H9 (cell line): ENCODE measurements at regions not wholly inside any gene's neighbourhood (a gene's known extent, or its start where the extent isn't known, plus 50 kb on each side); places are given as distances from the start of the nearest gene placed in this dataset.

Source experiments
- DNase-seq: peaks from one replicate; pipeline ENCODE4 v3.0.0-alpha.2; 2017
- H2AFZ ChIP-seq: one replicate; pipeline ENCODE4 v1.6.1; 2013; ENCODE audit warnings: mild to moderate bottlenecking, low read length, control low read depth, moderate library complexity
- H2AK5ac ChIP-seq: 2 replicates; pipeline ENCODE4 v1.6.1; 2013; ENCODE audit warnings: low read length, control low read depth, mixed read lengths; ENCODE audit not compliant: insufficient read length
- H2BK120ac ChIP-seq: one replicate; pipeline ENCODE4 v1.6.1; 2013; ENCODE audit warnings: low read depth, mild to moderate bottlenecking, low read length, control low read depth, inconsistent platforms; ENCODE audit not compliant: poor library complexity, severe bottlenecking
- H2BK12ac ChIP-seq: 2 replicates; pipeline ENCODE4 v1.6.1; 2013; ENCODE audit warnings: low read length, control low read depth, mixed read lengths, low read depth; ENCODE audit not compliant: insufficient read length
- H2BK15ac ChIP-seq: 2 replicates; pipeline ENCODE4 v1.6.1; 2013; ENCODE audit warnings: low read depth, low read length, control low read depth
- H2BK20ac ChIP-seq: one replicate; pipeline ENCODE4 v1.6.1; 2013; ENCODE audit warnings: low read depth, mild to moderate bottlenecking, low read length, control low read depth, inconsistent platforms; ENCODE audit not compliant: poor library complexity, severe bottlenecking
- H2BK5ac ChIP-seq: 2 replicates; pipeline ENCODE4 v1.6.1; 2013; ENCODE audit warnings: low read length, control low read depth, mixed read lengths; ENCODE audit not compliant: insufficient read length
- H3K14ac ChIP-seq: 2 replicates; pipeline ENCODE4 v1.6.1; 2013; ENCODE audit warnings: low read length, control low read depth; ENCODE audit not compliant: insufficient read depth
- H3K18ac ChIP-seq: 2 replicates; pipeline ENCODE4 v1.6.1; 2013; ENCODE audit warnings: low read depth, mild to moderate bottlenecking, mixed read lengths, low read length, control low read depth; ENCODE audit not compliant: insufficient read length
- H3K23ac ChIP-seq: 2 replicates; pipeline ENCODE4 v1.6.1; 2013; ENCODE audit warnings: low read length, control low read depth, mixed read lengths, low read depth; ENCODE audit not compliant: insufficient read length
- H3K23me2 ChIP-seq: 2 replicates; pipeline ENCODE4 v1.6.1; 2013; ENCODE audit warnings: low read depth, mild to moderate bottlenecking, mixed read lengths, low read length, control low read depth; ENCODE audit not compliant: insufficient read length, poor library complexity, severe bottlenecking
- H3K27ac ChIP-seq: 2 replicates; pipeline ENCODE4 v1.5.1; 2013; ENCODE audit warnings: low read length, control low read depth, mixed read lengths, low read depth; ENCODE audit not compliant: insufficient read length
- H3K27me3 ChIP-seq: 2 replicates; pipeline ENCODE4 v1.6.1; 2013; ENCODE audit warnings: low read length, control low read depth, inconsistent platforms; ENCODE audit not compliant: insufficient read depth
- H3K4ac ChIP-seq: 2 replicates; pipeline ENCODE4 v1.6.1; 2013; ENCODE audit warnings: low read depth, mild to moderate bottlenecking, control low read depth, inconsistent platforms, low read length, moderate library complexity
- H3K4me1 ChIP-seq: 2 replicates; pipeline ENCODE4 v1.6.1; 2013; ENCODE audit warnings: low read length, control low read depth, inconsistent platforms; ENCODE audit not compliant: insufficient read depth
- H3K4me2 ChIP-seq: 2 replicates; pipeline ENCODE4 v1.6.1; 2013; ENCODE audit warnings: low read length, control low read depth, mixed read lengths; ENCODE audit not compliant: insufficient read length, insufficient read depth
- H3K56ac ChIP-seq: 2 replicates; pipeline ENCODE4 v1.6.1; 2013; ENCODE audit warnings: low read depth, mild to moderate bottlenecking, mixed read lengths, low read length, control low read depth; ENCODE audit not compliant: insufficient read length
- H3K79me1 ChIP-seq: 2 replicates; pipeline ENCODE4 v1.6.1; 2013; ENCODE audit warnings: low read depth, mild to moderate bottlenecking, moderate library complexity, low read length, control low read depth, inconsistent platforms; ENCODE audit not compliant: insufficient read depth, poor library complexity, severe bottlenecking
- H3K79me2 ChIP-seq: 2 replicates; pipeline ENCODE4 v1.6.1; 2013; ENCODE audit warnings: low read length, control low read depth, inconsistent platforms; ENCODE audit not compliant: insufficient read depth
- H3K9ac ChIP-seq: 2 replicates; pipeline ENCODE4 v1.6.1; 2013; ENCODE audit warnings: low read length, control low read depth, mixed read lengths; ENCODE audit not compliant: insufficient read length; ENCODE audit errors: extremely low read depth
- H3K9me3 ChIP-seq: one replicate; pipeline ENCODE4 v1.6.1; 2013; ENCODE audit warnings: low read depth, low read length, inconsistent platforms; ENCODE audit not compliant: control insufficient read depth
- H3T11ph ChIP-seq: one replicate; pipeline ENCODE4 v1.6.1; 2013; ENCODE audit warnings: mild to moderate bottlenecking, low read length, control low read depth, inconsistent platforms
- H4K20me1 ChIP-seq: one replicate; pipeline ENCODE4 v1.6.1; 2013; ENCODE audit not compliant: control insufficient read depth, insufficient read length, insufficient read depth
- H4K5ac ChIP-seq: 2 replicates; pipeline ENCODE4 v1.6.1; 2013; ENCODE audit warnings: low read depth, mild to moderate bottlenecking, mixed read lengths, low read length, control low read depth; ENCODE audit not compliant: insufficient read length
- H4K8ac ChIP-seq: replicated peaks from 2 replicates; pipeline ENCODE4 v1.6.1; 2013; ENCODE audit warnings: low read length, control low read depth, mixed read lengths, low read depth; ENCODE audit not compliant: insufficient read length
- H4K91ac ChIP-seq: 2 replicates; pipeline ENCODE4 v1.6.1; 2013; ENCODE audit warnings: low read depth, mild to moderate bottlenecking, moderate library complexity, mixed read lengths, low read length, control low read depth; ENCODE audit not compliant: insufficient read length
- H3K27ac Mint-ChIP-seq, 3 experiments: 2 replicates in 2 of 3; 3 replicates in 1 of 3; pipeline ENCODE4 v1.8.0; 2020 to 2021; ENCODE audit warnings: mixed read lengths in 3 of 3, mild to moderate bottlenecking in 1 of 3, moderate library complexity in 1 of 3
- H3K27me3 Mint-ChIP-seq: 2 replicates; pipeline ENCODE4 v1.8.0; 2021; ENCODE audit warnings: low read depth, mild to moderate bottlenecking, moderate library complexity, mixed read lengths
- H3K36me3 Mint-ChIP-seq, 3 experiments: 2 replicates in 2 of 3; 3 replicates in 1 of 3; pipeline ENCODE4 v1.8.0; 2020 to 2021; ENCODE audit warnings: low read depth in 3 of 3, mixed read lengths in 3 of 3; ENCODE audit not compliant: insufficient read depth in 1 of 3
- H3K4me1 Mint-ChIP-seq, 2 experiments: 2 replicates each; pipeline ENCODE4 v1.8.0; 2020; ENCODE audit warnings: mixed read lengths in 2 of 2
- H3K4me3 Mint-ChIP-seq, 2 experiments: 2 replicates in 1 of 2; 3 replicates in 1 of 2; pipeline ENCODE4 v1.8.0; 2020 to 2021; ENCODE audit warnings: mild to moderate bottlenecking in 2 of 2, mixed read lengths in 2 of 2, moderate library complexity in 1 of 2
- H3K9me3 Mint-ChIP-seq, 2 experiments: 2 replicates in 1 of 2; 3 replicates in 1 of 2; pipeline ENCODE4 v1.8.0; 2020; ENCODE audit warnings: mild to moderate bottlenecking in 2 of 2, mixed read lengths in 2 of 2, moderate library complexity in 1 of 2
- CTCF ChIP-seq: fragments of 200-600 bp; sonication (generic); conservative IDR thresholded peaks from 3 replicates; pipeline ENCODE4 v1.8.0; 2021; ENCODE audit warnings: antibody characterized with exemption, mild to moderate bottlenecking

GRCh38 chr1:58887059-58887458, 103.2 kb upstream of the JUN start:
- Histone ChIP-seq H3K23me2 (no peaks in the 10 kb centered on the region), H2BK12ac (no peak overlapping the region), H3K18ac (no peak overlapping the region), H3K27me3 (no peaks in the 10 kb centered on the region), H3K9ac (no peak overlapping the region), H4K5ac (no peak overlapping the region), H2BK120ac (no peak overlapping the region), H3K23ac (no peak overlapping the region), H2AK5ac (no peak overlapping the region), H3K79me2 (no peaks in the 10 kb centered on the region), H2AFZ (no peak overlapping the region), H2BK20ac (no peak overlapping the region), H3T11ph (no peak overlapping the region), H3K4ac (no peak overlapping the region), H3K27ac (no peak overlapping the region), H4K91ac (no peak overlapping the region), H3K4me1 (peaks cover 2% of the 10 kb centered on the region; the same call in 1 of the 2 replicates), H4K20me1 (no peaks in the 10 kb centered on the region), H2BK5ac (no peak overlapping the region), H2BK15ac (no peak overlapping the region), H4K8ac (no peak overlapping the region), H3K79me1 (no peaks in the 10 kb centered on the region), H3K4me2 (no peak overlapping the region), H3K56ac (no peak overlapping the region), H3K14ac (no peak overlapping the region), H3K9me3 (no peaks in the 10 kb centered on the region)
- Mint-ChIP-seq H3K36me3 (no peaks in the 10 kb centered on the region; a peak in 1 of 7 replicates), H3K4me3 (no peak overlapping the region), H3K27ac (no peak overlapping the region), H3K9me3 (no peaks in the 10 kb centered on the region), H3K27me3 (peaks cover 12% of the 10 kb centered on the region), H3K4me1 (peaks cover 5 to 9% of the 10 kb centered on the region in 2 experiments)
- no peak for DNase-seq
- TF ChIP-seq CTCF = no peak
